Neural crest cell (in vitro differentiated cells): ENCODE measurements at regions not wholly inside any gene's neighbourhood (a gene's known extent, or its start where the extent isn't known, plus 50 kb on each side); places are given as distances from the start of the nearest gene placed in this dataset.
"Not testable (repeated sequence)": the region's sequence is repeated elsewhere in the genome, so short reads cannot be mapped to it uniquely, and the experiment has no call there.

Experiments used
- DNase-seq: peaks from one replicate; pipeline ENCODE4 v3.0.0; 2021; ENCODE audit warnings: low read depth, mixed read lengths, low spot score
- H3K27ac Mint-ChIP-seq: one replicate; pipeline ENCODE4 v1.8.0; 2021; ENCODE audit warnings: mild to moderate bottlenecking, mixed read lengths; ENCODE audit not compliant: unreplicated experiment
- H3K27me3 Mint-ChIP-seq: 2 replicates; pipeline ENCODE4 v1.8.0; 2021; ENCODE audit warnings: low read depth, mild to moderate bottlenecking, mixed read lengths
- H3K36me3 Mint-ChIP-seq: 2 replicates; pipeline ENCODE4 v1.8.0; 2021; ENCODE audit warnings: low read depth, mild to moderate bottlenecking, mixed read lengths
- H3K4me1 Mint-ChIP-seq: 2 replicates; pipeline ENCODE4 v1.8.0; 2021; ENCODE audit warnings: mixed read lengths
- H3K4me3 Mint-ChIP-seq: one replicate; pipeline ENCODE4 v1.8.0; 2021; ENCODE audit warnings: mild to moderate bottlenecking, mixed read lengths
- H3K9me3 Mint-ChIP-seq: 2 replicates; pipeline ENCODE4 v1.8.0; 2021; ENCODE audit warnings: mixed read lengths
- CTCF ChIP-seq: fragments of 200-600 bp; sonication (generic); conservative IDR thresholded peaks from 2 replicates; pipeline ENCODE4 v1.5.0; 2021; ENCODE audit warnings: antibody characterized with exemption, mild to moderate bottlenecking

GRCh38 chr3:153394017-153394416, 232.0 kb downstream of the RAP2B start:
- H3K9me3 Mint-ChIP-seq: peaks cover 14% of the 10 kb centered on the region
- no peak for DNase-seq

DNA sequence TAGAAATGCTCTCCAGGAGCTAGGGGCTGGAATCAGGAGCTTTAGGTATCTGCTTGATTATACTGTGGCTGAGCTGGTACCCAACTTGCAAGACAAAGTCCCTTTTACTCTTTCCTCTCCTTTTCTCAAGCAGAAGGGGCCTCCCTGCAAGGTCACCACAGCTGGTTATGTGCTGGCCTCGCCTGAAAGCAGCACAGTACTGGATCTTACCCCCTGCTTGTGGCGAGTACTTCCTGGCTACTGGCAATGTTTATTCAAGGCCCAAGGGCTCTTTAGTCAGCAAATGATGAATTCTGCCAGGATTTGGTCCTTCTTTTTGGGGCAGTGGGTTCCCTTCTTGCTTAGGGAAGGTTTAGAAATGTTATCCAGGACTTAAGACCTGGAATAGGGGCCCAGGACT, 234.6 kb downstream of the RAP2B start:
- H3K9me3 Mint-ChIP-seq: peaks cover 10% of the 10 kb centered on the region
- no peak overlapping the region for H3K27ac Mint-ChIP-seq
- no peaks in the 10 kb centered on the region for H3K27me3 Mint-ChIP-seq
- H3K4me3 Mint-ChIP-seq: no peak overlapping the region
- peaks cover 3% of the 10 kb centered on the region for H3K36me3 Mint-ChIP-seq
- H3K4me1 Mint-ChIP-seq: no peaks in the 10 kb centered on the region
- no peak for TF ChIP-seq CTCF
- no peak for DNase-seq

More at GRCh38 chr3:153394017-153394416, 232.0 kb downstream of the RAP2B start:
- Mint-ChIP-seq H3K4me1 (no peaks in the 10 kb centered on the region), H3K27me3 (no peaks in the 10 kb centered on the region), H3K27ac (no peak overlapping the region), H3K36me3 (peaks cover 3% of the 10 kb centered on the region), H3K4me3 (no peak overlapping the region)
- no peak for TF ChIP-seq CTCF

- no peak overlapping the region for H3K4me3 Mint-ChIP-seq
- H3K9me3 Mint-ChIP-seq: peaks cover 7% of the 10 kb centered on the region
- no peak for TF ChIP-seq CTCF
- H3K4me1 Mint-ChIP-seq: no peaks in the 10 kb centered on the region
- DNase-seq: no peak
- H3K27ac Mint-ChIP-seq: no peak overlapping the region
- H3K36me3 Mint-ChIP-seq: peaks cover 3% of the 10 kb centered on the region
- H3K27me3 Mint-ChIP-seq: no peaks in the 10 kb centered on the region
Observed at GRCh38 chr3:153397794-153398193, 235.8 kb downstream of the RAP2B start.

- no peak for TF ChIP-seq CTCF
- peaks cover 2% of the 10 kb centered on the region for H3K9me3 Mint-ChIP-seq
- no peak overlapping the region for H3K27ac Mint-ChIP-seq
- H3K4me1 Mint-ChIP-seq: no peaks in the 10 kb centered on the region
- no peaks in the 10 kb centered on the region for H3K27me3 Mint-ChIP-seq
- DNase-seq: no peak
- no peaks in the 10 kb centered on the region for H3K36me3 Mint-ChIP-seq
- no peak overlapping the region for H3K4me3 Mint-ChIP-seq
Observed at GRCh38 chr3:153399636-153400035, 237.6 kb downstream of the RAP2B start.

GRCh38 chr3:153400641-153401040, 238.6 kb downstream of the RAP2B start:
- Mint-ChIP-seq H3K9me3 (peaks cover 2% of the 10 kb centered on the region), H3K36me3 (no peaks in the 10 kb centered on the region), H3K27me3 (no peaks in the 10 kb centered on the region), H3K4me1 (no peaks in the 10 kb centered on the region), H3K27ac (no peak overlapping the region), H3K4me3 (no peak overlapping the region)
- no peak for DNase-seq
- no peak for TF ChIP-seq CTCF

DNA sequence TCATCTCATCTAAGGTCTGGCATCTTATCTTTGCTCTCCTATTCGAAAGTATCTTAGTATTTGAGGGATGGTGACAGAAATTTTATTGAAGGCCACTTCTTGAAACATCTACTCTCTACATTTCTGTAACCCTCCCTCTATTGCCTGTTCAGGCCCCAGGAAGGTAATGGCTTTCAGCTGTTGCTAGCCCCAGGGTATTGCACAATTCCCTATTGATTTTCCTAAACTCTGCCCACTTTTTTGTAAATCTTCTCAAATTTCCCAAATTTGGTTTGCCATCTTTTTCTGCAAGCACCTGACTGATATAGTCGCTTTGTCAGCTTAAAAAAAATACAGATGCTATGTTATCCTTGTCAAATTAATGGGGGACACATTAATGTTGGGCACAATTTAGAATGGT, 242.1 kb downstream of the RAP2B start:
- no peak overlapping the region for H3K27ac Mint-ChIP-seq
- H3K4me1 Mint-ChIP-seq: no peaks in the 10 kb centered on the region
- H3K9me3 Mint-ChIP-seq: peaks cover 2% of the 10 kb centered on the region
- no peaks in the 10 kb centered on the region for H3K27me3 Mint-ChIP-seq
- no peaks in the 10 kb centered on the region for H3K36me3 Mint-ChIP-seq
- no peak for DNase-seq
- H3K4me3 Mint-ChIP-seq: no peak overlapping the region
- TF ChIP-seq CTCF: no peak

GRCh38 chr3:153405320-153405719, 243.3 kb downstream of the RAP2B start:
- not testable (repeated sequence) for H3K9me3 Mint-ChIP-seq, H3K4me3 Mint-ChIP-seq, H3K4me1 Mint-ChIP-seq, DNase-seq, H3K27ac Mint-ChIP-seq, H3K36me3 Mint-ChIP-seq, H3K27me3 Mint-ChIP-seq
